ENCODE measurements at regions not wholly inside any gene's neighbourhood (a gene's known extent, or its start where the extent isn't known, plus 50 kb on each side); places are given as distances from the start of the nearest gene placed in this dataset.

- no peak for TF ChIP-seq CTCF (IDR thresholded peaks at IDR 0.05; ENCODE audit: low read depth, low read length, poor library complexity, severe bottlenecking)
- TF ChIP-seq EZH2phosphoT487 (IDR thresholded peaks at IDR 0.05; ENCODE audit: borderline replicate concordance, low read length) = no peak
These were observed 156.4 kb upstream of the IRX4 start for GRCh38 chr5:2039180-2039531.

Measured in DOHH2 (cell line).